ENCODE measurements at regions not wholly inside any gene's neighbourhood (a gene's known extent, or its start where the extent isn't known, plus 50 kb on each side); places are given as distances from the start of the nearest gene placed in this dataset.

GRCh38 chr7:98731651-98732050, 114.6 kb downstream of the NPTX2 start:
- WGBS (ENCODE audit: extremely low coverage, insufficient read length, low lambda C conversion rate) = no CpG with 5 or more reads among the region's 7 CpGs

More at GRCh38 chr7:98731651-98732050, 114.6 kb downstream of the NPTX2 start:
- no peak overlapping the region for H2AFZ ChIP-seq (ENCODE audit: low read length)
- Mint-ChIP-seq H3K27me3 (ENCODE audit: low read depth) (no peaks in the 10 kb centered on the region; the same call in 1 of the 2 replicates), H3K4me3 (no peak overlapping the region), H3K4me1 (peaks cover 25 to 35% of the 10 kb centered on the region in 2 experiments), H3K9me3 (peaks cover 4 to 7% of the 10 kb centered on the region in 2 experiments; a peak in 4 of 5 replicates), H3K36me3 (ENCODE audit: insufficient read depth in 1 of 3, low read depth in 3 of 3) (peaks cover 4 to 11% (median 4%) of the 10 kb centered on the region in 3 experiments; a peak in 3 of 7 replicates), H3K27ac (no peak overlapping the region)
- no peak overlapping the region for H4K8ac ChIP-seq (replicated peaks; ENCODE audit: insufficient read length, low read depth, low read length)
- H3K4ac ChIP-seq (ENCODE audit: low read depth, low read length) = no peak overlapping the region
- no peak overlapping the region for H3K27ac ChIP-seq (ENCODE audit: insufficient read length, low read depth, low read length)
- H4K20me1 ChIP-seq (ENCODE audit: control insufficient read depth, insufficient read depth, insufficient read length) = no peaks in the 10 kb centered on the region
- H3K56ac ChIP-seq (ENCODE audit: insufficient read length, low read depth, low read length) = no peak overlapping the region
- H3K23ac ChIP-seq (ENCODE audit: insufficient read length, low read depth, low read length) = no peak overlapping the region
- H2BK20ac ChIP-seq (ENCODE audit: low read depth, low read length, poor library complexity, severe bottlenecking) = no peak overlapping the region
- no peak overlapping the region for H2BK15ac ChIP-seq (ENCODE audit: low read depth, low read length)
- H3K79me1 ChIP-seq (ENCODE audit: insufficient read depth, low read depth, low read length, poor library complexity, severe bottlenecking) = no peaks in the 10 kb centered on the region
- no peak overlapping the region for H3K4me2 ChIP-seq (ENCODE audit: insufficient read depth, insufficient read length, low read length)
- H3K23me2 ChIP-seq (ENCODE audit: insufficient read length, low read depth, low read length, poor library complexity, severe bottlenecking) = no peaks in the 10 kb centered on the region
- no peak overlapping the region for H2BK12ac ChIP-seq (ENCODE audit: insufficient read length, low read depth, low read length)
- no peak overlapping the region for H3T11ph ChIP-seq (ENCODE audit: low read length)
- H3K14ac ChIP-seq (ENCODE audit: insufficient read depth, low read length) = no peak overlapping the region
- H4K91ac ChIP-seq (ENCODE audit: insufficient read length, low read depth, low read length) = no peak overlapping the region
- no peaks in the 10 kb centered on the region for H3K9me3 ChIP-seq (ENCODE audit: control insufficient read depth, low read depth, low read length)
- no peak overlapping the region for H4K5ac ChIP-seq (ENCODE audit: insufficient read length, low read depth, low read length)
- H2BK120ac ChIP-seq (ENCODE audit: low read depth, low read length, poor library complexity, severe bottlenecking) = no peak overlapping the region
- no peak overlapping the region for H2AK5ac ChIP-seq (ENCODE audit: insufficient read length, low read length)
- no peak for TF ChIP-seq CTCF (conservative IDR thresholded peaks at IDR 0.05)
- no peaks in the 10 kb centered on the region for H3K27me3 ChIP-seq (ENCODE audit: insufficient read depth, low read length)
- H3K18ac ChIP-seq (ENCODE audit: insufficient read length, low read depth, low read length) = no peak overlapping the region
- H2BK5ac ChIP-seq (ENCODE audit: insufficient read length, low read length) = no peak overlapping the region
- H3K79me2 ChIP-seq (ENCODE audit: insufficient read depth, low read length) = no peaks in the 10 kb centered on the region
- no peak overlapping the region for H3K9ac ChIP-seq (ENCODE audit: extremely low read depth, insufficient read length, low read length)
- H3K4me1 ChIP-seq (ENCODE audit: insufficient read depth, low read length) = peaks cover 3% of the 10 kb centered on the region; the same call in 1 of the 2 replicates
- DNase-seq = no peak

Data from H9 (cell line).